Uterus (tissue), 3 donors: ENCODE measurements at regions not wholly inside any gene's neighbourhood (a gene's known extent, or its start where the extent isn't known, plus 50 kb on each side); places are given as distances from the start of the nearest gene placed in this dataset.
"Not testable (repeated sequence)": the region's sequence is repeated elsewhere in the genome, so short reads cannot be mapped to it uniquely, and the experiment has no call there.

ENCODE experiments used
- DNase-seq, 2 donors: peaks; one replicate each; pipeline ENCODE4 v3.0.0-alpha.2; 2019 to 2020
- H3K27ac ChIP-seq, 2 donors: fragments of 200-600 bp; sonication (generic); 1 replicate in 1 of 2; 2 replicates in 1 of 2; pipeline ENCODE4 v1.5.1; 2016 to 2018
- H3K27me3 ChIP-seq, 2 donors: fragments of 200-600 bp; sonication (generic); one replicate each; pipeline ENCODE4 v1.5.1; 2018 to 2019; ENCODE audit warnings: control low read depth in 1 of 2
- H3K36me3 ChIP-seq, 2 donors: fragments of 200-600 bp; sonication (generic); one replicate each; pipeline ENCODE4 v1.5.1; 2019; ENCODE audit warnings: control low read depth in 1 of 2
- H3K4me1 ChIP-seq, 2 donors: fragments of 200-600 bp; sonication (generic); one replicate each; pipeline ENCODE4 v1.5.1; 2018 to 2019; ENCODE audit warnings: control low read depth in 1 of 2
- H3K4me3 ChIP-seq, 2 donors: fragments of 200-600 bp; sonication (generic); 1 replicate in 1 of 2; 2 replicates in 1 of 2; pipeline ENCODE4 v1.5.1; 2018 to 2019; ENCODE audit warnings: mild to moderate bottlenecking in 1 of 2
- H3K9me3 ChIP-seq, 2 donors: fragments of 200-600 bp; sonication (generic); one replicate each; pipeline ENCODE4 v1.5.1; 2019; ENCODE audit warnings: control low read depth in 1 of 2
- CTCF ChIP-seq, 4 experiments: fragments of 200-600 bp in 2 of 4; fragments of 450-650 bp in 2 of 4; sonication (generic) in 2 of 4; IDR thresholded peaks; one replicate each; pipeline ENCODE4 v1.5.1; 2016 to 2019; ENCODE audit warnings: antibody characterized with exemption in 4 of 4, mild to moderate bottlenecking in 2 of 4, moderate library complexity in 1 of 4
- POLR2A ChIP-seq, 2 donors: fragments of 450-650 bp; IDR thresholded peaks; one replicate each; pipeline ENCODE4 v1.6.1; 2016; ENCODE audit warnings: antibody characterized with exemption in 2 of 2, mild to moderate bottlenecking in 1 of 2, moderate library complexity in 1 of 2
- intact Hi-C: fragments of 100-400 bp; cut with DNase I; formaldehyde crosslinking; loops from one replicate; pipeline ENCODE4 v1.15.1; 2023; ENCODE audit warnings: low total_unique reads
- donor health status: DM: yes; HTN: yes; CAD: no.

GRCh38 chr5:113742176-113742575, 228.7 kb downstream of the YTHDC2 start:
- Histone ChIP-seq H3K4me1 (no peaks in the 10 kb centered on the region), H3K36me3 (no peaks in the 10 kb centered on the region), H3K4me3 (no peak overlapping the region), H3K9me3 (no peaks in the 10 kb centered on the region), H3K27me3 (no peaks in the 10 kb centered on the region), H3K27ac (no peak overlapping the region)
- no peak for TF ChIP-seq POLR2A (IDR thresholded peaks at IDR 0.05)
- intact Hi-C loops, result no loop called here
- no peak for DNase-seq

DNA sequence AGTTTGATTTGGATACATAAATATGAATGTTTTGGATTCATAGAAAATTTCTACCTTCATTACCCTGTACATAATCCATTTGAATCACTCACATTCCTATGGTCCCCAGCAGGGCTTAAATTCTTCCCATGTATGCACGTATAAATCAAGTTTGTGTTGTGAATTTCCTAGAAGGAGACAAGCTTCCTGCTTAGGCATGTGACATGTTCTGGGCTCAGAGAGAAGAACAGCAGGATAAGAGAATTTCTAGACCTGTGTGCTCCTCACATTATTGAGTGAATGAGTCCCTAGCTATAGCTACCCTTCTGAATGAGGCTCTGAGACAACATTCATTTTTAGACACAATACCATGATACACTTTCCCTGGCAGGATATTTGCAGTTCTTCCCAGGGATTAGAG, 229.1 kb downstream of the YTHDC2 start:
- Histone ChIP-seq H3K27me3 (no peaks in the 10 kb centered on the region), H3K4me3 (no peak overlapping the region), H3K4me1 (no peaks in the 10 kb centered on the region), H3K36me3 (no peaks in the 10 kb centered on the region), H3K9me3 (no peaks in the 10 kb centered on the region), H3K27ac (no peak overlapping the region)
- no peak for TF ChIP-seq POLR2A (IDR thresholded peaks at IDR 0.05)
- intact Hi-C loops, result no loop called here
- no peak for DNase-seq

GRCh38 chr5:113748403-113748802, 234.9 kb downstream of the YTHDC2 start:
- no peak for DNase-seq
- no peaks in the 10 kb centered on the region for H3K27me3 ChIP-seq
- no peaks in the 10 kb centered on the region for H3K4me1 ChIP-seq
- H3K4me3 ChIP-seq, result no peak overlapping the region
- intact Hi-C loops, result no loop called here
- TF ChIP-seq CTCF (IDR thresholded peaks at IDR 0.05) (no peak), POLR2A (IDR thresholded peaks at IDR 0.05) (no peak)
- H3K9me3 ChIP-seq, result no peaks in the 10 kb centered on the region
- no peak overlapping the region for H3K27ac ChIP-seq
- no peaks in the 10 kb centered on the region for H3K36me3 ChIP-seq

- intact Hi-C loops, result no loop called here
- H3K9me3 ChIP-seq, result no peaks in the 10 kb centered on the region
- no peaks in the 10 kb centered on the region for H3K36me3 ChIP-seq
- no peak for TF ChIP-seq CTCF (IDR thresholded peaks at IDR 0.05)
- TF ChIP-seq POLR2A (IDR thresholded peaks at IDR 0.05), result no peak
- H3K27me3 ChIP-seq, result no peaks in the 10 kb centered on the region
- no peak for DNase-seq
- no peaks in the 10 kb centered on the region for H3K4me1 ChIP-seq
- no peak overlapping the region for H3K4me3 ChIP-seq
- H3K27ac ChIP-seq, result no peak overlapping the region
Observed at GRCh38 chr5:113749334-113749733, 235.8 kb downstream of the YTHDC2 start.

GRCh38 chr5:113753182-113753581, 239.7 kb downstream of the YTHDC2 start:
- H3K27ac ChIP-seq, H3K9me3 ChIP-seq, intact Hi-C loops, H3K4me1 ChIP-seq, H3K4me3 ChIP-seq, H3K36me3 ChIP-seq, H3K27me3 ChIP-seq, DNase-seq: not testable (repeated sequence)

- no peaks in the 10 kb centered on the region for H3K9me3 ChIP-seq
- no peak overlapping the region for H3K4me3 ChIP-seq
- no peaks in the 10 kb centered on the region for H3K36me3 ChIP-seq
- no peak for DNase-seq
- intact Hi-C loops, result no loop called here
- TF ChIP-seq POLR2A (IDR thresholded peaks at IDR 0.05) (no peak), CTCF (IDR thresholded peaks at IDR 0.05) (no peak)
- H3K4me1 ChIP-seq, result no peaks in the 10 kb centered on the region
- H3K27me3 ChIP-seq, result no peaks in the 10 kb centered on the region
- H3K27ac ChIP-seq, result no peak overlapping the region
Observed at GRCh38 chr5:113755516-113755915, 242.0 kb downstream of the YTHDC2 start.

- no peak for DNase-seq
- Histone ChIP-seq H3K4me3 (no peak overlapping the region), H3K4me1 (no peaks in the 10 kb centered on the region), H3K27ac (no peak overlapping the region), H3K27me3 (no peaks in the 10 kb centered on the region), H3K9me3 (no peaks in the 10 kb centered on the region), H3K36me3 (no peaks in the 10 kb centered on the region)
- intact Hi-C loops, result no loop called here
- TF ChIP-seq CTCF (IDR thresholded peaks at IDR 0.05) (no peak), POLR2A (IDR thresholded peaks at IDR 0.05) (no peak)
Observed at GRCh38 chr5:113757508-113757907, 244.0 kb downstream of the YTHDC2 start.
